NCI-H774 (cell line): ENCODE measurements at regions not wholly inside any gene's neighbourhood (a gene's known extent, or its start where the extent isn't known, plus 50 kb on each side); places are given as distances from the start of the nearest gene placed in this dataset.

Experiments used
- DNase-seq: peaks from one replicate; lab custom pipeline; 2025; lab: John Stamatoyannopoulos, UW

DNA sequence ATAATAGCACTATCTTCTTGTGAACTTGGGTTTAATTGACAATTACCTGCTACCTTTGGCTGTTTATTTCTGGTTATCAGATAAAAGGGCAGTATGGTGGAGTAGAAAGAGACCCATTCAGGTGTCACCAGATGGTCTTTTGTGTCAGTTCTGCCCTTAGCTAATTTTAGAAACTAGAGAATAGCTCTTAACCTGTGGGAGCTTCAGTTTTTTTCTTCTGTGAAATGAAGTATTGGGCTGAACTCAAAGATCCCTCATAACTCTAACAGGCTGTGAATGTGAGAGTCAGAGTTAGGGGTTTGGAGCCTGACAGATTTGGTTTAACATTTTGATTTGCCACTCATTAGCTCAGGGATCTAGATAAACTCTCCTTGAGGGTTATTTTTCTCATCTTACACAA is 335.2 kb downstream of the PPP1R2C start:
- no peak for DNase-seq

DNA sequence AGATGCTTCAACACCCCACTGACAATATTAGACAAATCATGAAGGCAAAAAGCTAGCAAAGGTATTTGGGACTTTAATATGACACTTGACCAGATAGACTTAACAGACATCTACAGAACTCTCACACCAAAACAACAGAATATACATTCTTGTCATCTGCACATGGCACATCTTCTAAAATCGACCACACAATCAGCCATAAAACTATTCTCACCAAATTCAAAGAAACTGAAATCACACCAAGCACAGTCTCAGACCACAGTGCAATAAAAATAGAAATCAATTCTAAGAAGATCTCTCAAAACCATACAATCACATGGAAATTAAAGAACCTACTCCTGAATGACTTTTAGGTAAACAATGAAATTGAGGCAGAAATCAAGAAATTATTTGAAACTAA is 340.8 kb downstream of the PPP1R2C start:
- DNase-seq, result no peak

DNA sequence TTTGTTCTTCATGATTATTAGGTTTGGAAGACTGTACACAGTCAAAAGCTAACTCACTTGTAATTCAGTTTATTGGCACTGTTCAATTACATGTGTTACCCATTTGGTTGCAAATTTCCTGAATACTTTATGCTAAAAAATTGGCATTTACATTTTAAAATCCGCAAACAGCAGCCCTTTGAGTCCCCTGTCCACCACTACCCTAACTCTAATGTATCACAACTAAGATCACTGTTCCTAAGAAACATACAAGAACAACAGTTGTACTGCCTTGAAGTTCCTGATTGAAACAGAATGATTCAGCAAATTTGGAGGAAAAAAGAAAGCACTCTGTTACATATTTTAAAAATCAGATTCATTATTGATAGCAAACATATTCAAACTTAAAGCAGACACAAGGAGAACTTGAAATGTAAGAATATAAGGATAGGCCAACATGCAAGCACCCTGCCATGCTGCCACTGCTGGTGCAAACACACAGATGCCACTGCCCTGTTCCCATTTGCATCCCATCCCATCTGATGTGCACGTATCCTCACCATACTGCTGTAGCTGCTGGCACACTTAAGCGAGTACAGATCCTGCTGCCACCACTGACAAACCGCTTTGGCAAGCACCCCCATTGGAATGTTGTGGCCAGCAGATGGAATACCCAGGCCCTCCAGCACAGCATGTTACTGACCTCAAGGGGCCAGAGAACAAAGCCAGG is 343.4 kb downstream of the PPP1R2C start:
- DNase-seq, result no peak

DNA sequence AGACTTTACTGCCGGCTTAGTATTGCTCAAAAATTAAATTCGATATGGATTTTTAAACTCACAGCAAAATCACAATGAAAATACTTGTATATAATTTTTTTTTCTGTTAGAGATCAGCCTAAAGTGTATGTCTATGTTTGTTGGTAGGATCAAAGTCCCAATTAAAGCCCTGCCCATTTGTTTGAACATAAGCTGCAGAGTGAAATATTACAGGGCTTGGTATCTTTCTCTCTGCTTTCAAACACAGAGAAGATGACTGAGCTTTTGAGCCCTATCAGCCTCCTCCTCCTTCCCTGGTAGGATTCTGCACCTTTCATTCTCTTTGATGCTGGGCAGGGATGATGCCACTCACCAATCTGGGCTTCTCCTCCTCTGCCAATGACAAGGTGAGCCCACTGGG is 345.4 kb downstream of the PPP1R2C start:
- no peak for DNase-seq

GRCh38 chrX:42422961-42423360 is 355.0 kb downstream of the PPP1R2C start:
- no peak for DNase-seq

- DNase-seq, result no peak
Observed at GRCh38 chrX:42420426-42420825, 357.5 kb downstream of the PPP1R2C start.

DNA sequence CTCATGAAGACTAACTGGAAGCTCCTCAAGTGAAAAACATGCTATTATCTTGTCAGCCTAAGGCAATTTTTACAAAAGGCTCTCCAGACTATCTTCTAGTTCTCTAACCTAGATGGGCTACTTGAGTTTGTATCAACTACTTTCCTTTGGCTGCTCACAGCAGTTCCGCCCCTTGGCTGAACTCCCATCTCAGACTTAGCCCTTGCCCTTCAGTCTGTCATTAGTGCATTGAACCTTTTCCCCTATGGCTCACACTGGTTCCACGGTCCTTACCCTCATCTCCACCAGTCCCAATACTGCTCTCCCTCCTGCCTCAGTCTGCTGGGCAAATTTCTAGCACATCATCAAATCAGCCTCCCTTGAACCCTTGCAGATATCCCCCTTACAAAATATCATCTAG is 362.3 kb downstream of the PPP1R2C start:
- DNase-seq, result no peak

GRCh38 chrX:42414057-42414456 is 363.9 kb downstream of the PPP1R2C start:
- no peak for DNase-seq

DNA sequence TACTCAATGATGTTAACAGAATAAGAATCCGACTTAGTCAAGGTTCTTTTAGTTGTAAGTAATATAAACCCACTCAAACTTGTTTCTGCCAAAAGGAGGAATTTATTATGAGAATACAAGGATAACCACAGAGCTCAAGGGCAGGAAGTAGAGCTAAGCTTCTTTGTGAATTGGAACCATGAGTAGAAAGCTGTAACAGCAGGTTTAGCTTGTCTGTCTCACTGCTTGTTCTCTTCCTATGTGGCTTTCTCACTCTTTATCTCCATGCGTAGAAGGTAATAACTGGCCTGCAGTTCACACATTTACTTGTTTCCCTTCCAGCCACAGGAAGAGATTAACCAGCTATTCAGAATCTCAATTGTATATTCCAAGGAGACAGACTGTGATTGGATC is 378.3 kb downstream of the PPP1R2C start:
- DNase-seq, result no peak

DNA sequence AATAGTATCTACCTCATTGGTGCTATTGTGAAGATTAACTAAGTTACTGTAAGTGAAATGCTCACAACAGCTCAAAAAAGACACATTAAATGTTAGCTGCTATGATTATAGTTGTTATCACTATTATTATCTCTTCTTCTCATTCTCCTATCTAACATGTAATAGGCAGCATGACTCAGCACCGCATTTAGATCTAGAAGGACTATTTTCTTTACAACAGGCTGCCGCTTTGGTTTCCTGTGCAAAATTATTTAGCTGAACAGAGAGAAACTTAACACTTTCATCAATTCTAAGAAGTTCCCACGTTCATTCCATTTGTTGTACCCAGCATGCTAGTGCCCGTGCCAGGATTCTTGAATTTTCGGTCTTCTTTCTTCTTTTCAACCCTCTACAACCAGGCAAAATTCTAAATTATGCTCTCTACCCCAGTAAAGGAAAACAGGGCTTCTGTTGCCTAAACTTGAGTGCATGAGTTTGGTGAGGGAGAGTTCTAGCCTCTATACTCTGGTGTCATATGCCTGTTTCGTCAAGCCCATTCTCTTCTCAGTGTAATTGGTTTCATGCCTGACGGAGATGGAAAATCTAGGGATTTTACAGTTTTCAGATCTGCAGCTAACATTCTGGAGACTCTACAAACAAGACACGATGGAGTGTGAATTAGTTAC is 378.9 kb downstream of the PPP1R2C start:
- no peak for DNase-seq

- no peak for DNase-seq
Observed at GRCh38 chrX:42396136-42396535, 381.8 kb downstream of the PPP1R2C start.

GRCh38 chrX:42392846-42393245 is 385.1 kb downstream of the PPP1R2C start:
- no peak for DNase-seq

DNA sequence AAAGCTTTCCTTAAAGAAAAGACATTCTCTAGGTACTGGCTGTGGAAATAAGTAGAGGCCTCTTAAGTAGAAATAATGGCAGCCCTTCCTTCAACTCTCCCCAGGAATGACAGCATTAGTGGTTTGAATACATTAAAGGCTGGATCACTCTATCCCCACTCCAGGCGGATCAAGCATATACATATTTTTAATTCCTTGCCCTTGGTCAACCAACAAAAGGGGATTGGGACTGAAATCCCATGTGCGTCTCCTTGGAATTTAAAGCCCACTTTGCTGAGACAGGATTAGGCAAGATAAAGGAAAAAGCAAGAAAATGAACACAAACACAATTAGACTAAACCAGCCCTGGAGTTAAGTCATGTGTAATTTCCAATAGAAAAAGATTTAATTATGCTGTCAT is 391.3 kb downstream of the PPP1R2C start:
- DNase-seq, result no peak

DNA sequence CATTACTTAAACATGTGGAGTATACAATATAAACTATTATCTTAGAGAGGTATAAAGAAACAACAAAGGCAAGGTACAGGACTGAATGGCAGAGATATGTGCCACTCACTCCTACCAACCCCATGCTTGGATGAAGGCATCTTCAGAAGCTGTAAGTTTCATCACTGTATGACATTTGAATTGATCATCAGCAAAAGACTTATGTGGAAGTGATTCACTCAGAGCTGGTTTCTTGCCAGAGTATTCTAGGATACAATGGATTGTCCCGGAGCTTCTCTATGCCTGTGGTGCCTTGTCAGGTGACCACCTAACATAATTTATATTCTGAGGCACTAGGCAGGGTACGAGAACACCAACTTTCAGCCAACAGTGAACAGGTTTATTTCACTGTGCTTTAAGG is 392.2 kb downstream of the PPP1R2C start:
- no peak for DNase-seq

GRCh38 chrX:42384956-42385355 is 393.0 kb downstream of the PPP1R2C start:
- no peak for DNase-seq

GRCh38 chrX:42378857-42379256 is 399.1 kb downstream of the PPP1R2C start:
- DNase-seq, result no peak

DNA sequence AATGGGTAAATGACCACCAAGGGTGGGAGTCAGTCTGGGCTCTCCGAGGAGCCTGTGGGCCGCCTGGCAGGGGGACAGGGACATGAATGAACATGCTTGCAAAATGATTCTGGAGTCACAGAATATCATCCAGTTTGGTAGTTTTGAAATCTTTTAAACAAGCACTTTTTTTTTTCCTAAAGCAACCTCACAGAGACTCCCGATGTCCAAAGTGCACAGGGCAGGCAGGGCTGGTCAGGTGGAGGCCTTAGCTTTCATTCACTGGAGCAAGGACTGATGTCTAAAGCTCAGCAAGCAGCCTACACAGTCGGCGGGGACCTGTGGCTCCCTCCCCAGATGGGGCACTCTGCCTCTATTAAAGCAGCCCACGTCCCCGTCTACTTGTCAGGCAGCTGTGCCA is 402.9 kb downstream of the PPP1R2C start:
- no peak for DNase-seq

GRCh38 chrX:42366181-42366580 is 411.8 kb downstream of the PPP1R2C start:
- DNase-seq, result no peak

DNA sequence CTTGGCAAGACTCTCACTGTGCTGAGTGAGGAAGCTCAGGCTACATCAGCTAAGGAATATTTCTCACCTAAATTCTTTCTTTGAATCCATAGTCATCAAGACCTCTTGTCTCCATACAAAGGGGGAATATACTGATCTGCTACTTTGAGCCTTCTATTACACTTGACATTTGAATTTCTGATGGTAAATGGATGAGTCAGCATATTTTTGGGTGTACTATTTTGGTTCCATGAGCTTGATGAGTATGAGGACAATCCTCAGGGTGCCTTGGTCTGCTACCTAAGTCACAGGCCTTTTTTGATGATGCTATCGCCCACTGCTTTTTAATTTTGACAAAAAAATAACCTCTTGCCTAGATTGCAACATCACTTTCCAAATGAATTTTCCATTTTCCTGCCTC is 415.7 kb downstream of the PPP1R2C start:
- DNase-seq, result no peak

- peak; percentile 1 for DNase-seq
Observed at GRCh38 chrX:42342981-42343380, 419.6 kb upstream of the CASK start.
